Upper lobe of right lung (tissue), 1 donor: ENCODE measurements at regions not wholly inside any gene's neighbourhood (a gene's known extent, or its start where the extent isn't known, plus 50 kb on each side); places are given as distances from the start of the nearest gene placed in this dataset.

Experiments
- ATAC-seq: fragments of 200-7000 bp; cut with Tn5 transposase; one replicate; pipeline ENCODE4 v1.9.1; 2020; ENCODE audit warnings: mild to moderate bottlenecking, moderate library complexity
- DNase-seq: peaks from one replicate; pipeline ENCODE4 v3.0.0-alpha.2; 2020
- H3K27ac ChIP-seq: fragments of 200-600 bp; one replicate; pipeline ENCODE4 v1.8.0; 2022
- H3K27me3 ChIP-seq: fragments of 200-600 bp; one replicate; pipeline ENCODE4 v1.8.0; 2022; ENCODE audit warnings: mild to moderate bottlenecking
- H3K36me3 ChIP-seq: fragments of 200-600 bp; one replicate; pipeline ENCODE4 v1.8.0; 2022
- H3K4me1 ChIP-seq: fragments of 200-600 bp; one replicate; pipeline ENCODE4 v1.8.0; 2022
- H3K4me3 ChIP-seq: fragments of 200-600 bp; one replicate; pipeline ENCODE4 v1.8.0; 2022; ENCODE audit warnings: mild to moderate bottlenecking
- H3K9me3 ChIP-seq: fragments of 200-600 bp; one replicate; pipeline ENCODE4 v1.8.0; 2022
- intact Hi-C: fragments of 100-400 bp; cut with DNase I; formaldehyde crosslinking; loops from one replicate; pipeline ENCODE4 v1.11.0; 2022
- TF ChIP-seq, protein P1 (sequence below): fragments of 200-600 bp; IDR thresholded peaks from one replicate; pipeline ENCODE4 v1.8.0; 2022; ENCODE audit warnings: antibody characterized with exemption
- donor health status: DM: no; HTN: yes; CAD: no; lungs with severe emphysema.

DNA sequence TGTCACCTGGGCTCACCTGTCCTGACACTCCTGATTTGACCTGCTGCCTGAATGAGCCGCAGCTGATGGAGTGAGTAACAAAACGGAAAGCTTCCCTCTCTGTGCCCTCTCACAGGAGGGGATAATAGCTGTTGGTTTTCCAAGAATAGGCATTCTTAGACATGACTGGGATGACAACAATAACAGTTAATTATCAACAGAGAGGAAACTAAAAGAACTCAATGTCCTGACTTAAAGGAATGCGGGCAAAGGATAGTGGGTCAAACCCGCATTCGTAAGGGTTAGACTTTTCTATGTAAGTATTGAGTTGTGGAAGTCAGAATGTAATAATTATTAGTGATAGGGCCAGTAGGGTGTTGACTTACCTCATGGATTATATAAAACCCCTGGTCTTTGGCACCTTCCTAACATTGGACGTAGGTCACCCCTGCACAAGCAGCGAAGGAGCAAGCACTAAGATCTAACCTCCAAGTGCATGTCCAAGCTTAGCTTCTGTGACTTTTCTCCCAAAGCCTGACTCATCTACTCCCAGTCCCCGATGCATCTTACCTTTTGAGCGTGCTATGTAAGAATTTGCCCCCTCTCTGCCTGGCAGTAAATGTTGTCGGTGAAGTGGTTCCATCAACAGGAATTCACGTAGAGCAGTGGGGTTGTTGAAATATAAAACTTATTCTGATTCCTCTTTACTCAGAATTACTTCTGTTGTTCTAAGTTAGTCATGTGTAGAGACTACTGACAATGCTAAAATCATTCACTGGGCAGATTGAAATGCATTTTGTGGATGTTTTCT is 442.3 kb downstream of the FGF9 start:
- intact Hi-C loops, result no loop called here
- Histone ChIP-seq H3K36me3 (no peaks in the 10 kb centered on the region), H3K4me1 (peaks cover 7% of the 10 kb centered on the region), H3K27ac (no peak overlapping the region), H3K9me3 (no peaks in the 10 kb centered on the region), H3K27me3 (no peaks in the 10 kb centered on the region), H3K4me3 (no peak overlapping the region)
- no peak for ATAC-seq
- DNase-seq, result no peak
- TF ChIP-seq, protein P1, sequence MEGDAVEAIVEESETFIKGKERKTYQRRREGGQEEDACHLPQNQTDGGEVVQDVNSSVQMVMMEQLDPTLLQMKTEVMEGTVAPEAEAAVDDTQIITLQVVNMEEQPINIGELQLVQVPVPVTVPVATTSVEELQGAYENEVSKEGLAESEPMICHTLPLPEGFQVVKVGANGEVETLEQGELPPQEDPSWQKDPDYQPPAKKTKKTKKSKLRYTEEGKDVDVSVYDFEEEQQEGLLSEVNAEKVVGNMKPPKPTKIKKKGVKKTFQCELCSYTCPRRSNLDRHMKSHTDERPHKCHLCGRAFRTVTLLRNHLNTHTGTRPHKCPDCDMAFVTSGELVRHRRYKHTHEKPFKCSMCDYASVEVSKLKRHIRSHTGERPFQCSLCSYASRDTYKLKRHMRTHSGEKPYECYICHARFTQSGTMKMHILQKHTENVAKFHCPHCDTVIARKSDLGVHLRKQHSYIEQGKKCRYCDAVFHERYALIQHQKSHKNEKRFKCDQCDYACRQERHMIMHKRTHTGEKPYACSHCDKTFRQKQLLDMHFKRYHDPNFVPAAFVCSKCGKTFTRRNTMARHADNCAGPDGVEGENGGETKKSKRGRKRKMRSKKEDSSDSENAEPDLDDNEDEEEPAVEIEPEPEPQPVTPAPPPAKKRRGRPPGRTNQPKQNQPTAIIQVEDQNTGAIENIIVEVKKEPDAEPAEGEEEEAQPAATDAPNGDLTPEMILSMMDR, result no peak

DNA sequence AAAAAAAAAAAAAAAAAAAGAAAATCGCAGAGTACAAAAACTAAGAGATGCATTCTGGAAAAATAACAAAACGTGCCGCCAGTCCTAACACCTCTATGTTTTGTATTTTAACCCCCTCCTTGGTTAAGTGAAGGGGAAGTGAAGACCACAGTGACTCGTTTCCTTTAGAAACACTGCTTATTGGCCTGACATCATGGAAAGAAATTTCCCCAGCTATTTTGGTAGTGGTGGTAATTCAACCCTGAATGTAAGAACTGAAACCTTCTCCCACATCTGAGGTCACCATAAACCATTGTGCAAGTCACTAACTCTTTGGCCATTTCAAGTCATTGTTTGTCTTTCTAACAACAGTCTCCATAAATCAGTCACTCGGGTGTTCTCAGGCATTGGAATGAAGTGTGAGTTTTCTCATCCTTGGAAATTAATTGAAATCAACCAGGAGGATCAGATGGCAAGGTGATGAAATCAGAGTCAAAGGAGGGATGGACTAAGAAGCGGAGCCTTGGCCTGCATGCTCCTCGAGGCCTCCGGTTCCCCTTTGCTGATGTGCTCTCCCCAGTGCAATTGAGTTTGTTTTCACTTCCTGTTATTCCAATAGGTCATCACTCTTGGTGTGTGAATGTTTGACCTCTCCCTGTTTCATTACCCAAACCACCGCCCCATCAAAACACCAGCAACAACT is 443.9 kb downstream of the FGF9 start:
- no peak for DNase-seq
- H3K27ac ChIP-seq, result no peak overlapping the region

DNA sequence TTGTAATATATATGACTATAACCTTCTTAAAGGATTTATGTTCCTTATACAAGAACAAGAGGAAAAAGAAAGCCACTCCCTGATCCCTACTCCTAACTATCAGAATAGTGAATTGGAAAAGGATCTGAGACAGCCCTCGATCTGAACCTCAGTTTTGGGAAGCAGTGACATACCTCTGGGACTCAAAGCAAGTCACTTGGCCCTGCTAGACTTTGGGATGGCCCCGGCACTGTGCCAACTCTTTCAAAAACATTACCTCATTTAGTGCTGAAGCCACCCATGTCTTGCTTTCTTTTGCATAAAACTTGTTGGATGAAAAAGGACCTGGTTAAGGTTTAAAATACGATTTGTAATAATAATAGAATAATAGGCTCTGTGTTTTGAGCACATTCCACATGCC is 447.3 kb downstream of the FGF9 start:
- no peak for ATAC-seq
- H3K27me3 ChIP-seq, result no peaks in the 10 kb centered on the region
- H3K27ac ChIP-seq, result no peak overlapping the region
- H3K4me1 ChIP-seq, result no peaks in the 10 kb centered on the region
- intact Hi-C loops, result no loop called here
- no peaks in the 10 kb centered on the region for H3K9me3 ChIP-seq
- H3K4me3 ChIP-seq, result no peak overlapping the region
- DNase-seq, result no peak
- TF ChIP-seq, protein P1, result no peak
- H3K36me3 ChIP-seq, result no peaks in the 10 kb centered on the region

More for the DNA sequence above, 443.9 kb downstream of the FGF9 start:
- no peaks in the 10 kb centered on the region for H3K36me3 ChIP-seq
- no peaks in the 10 kb centered on the region for H3K27me3 ChIP-seq
- ATAC-seq, result peak; percentile 91
- intact Hi-C loops, result no loop called here
- TF ChIP-seq, protein P1, result no peak
- H3K9me3 ChIP-seq, result no peaks in the 10 kb centered on the region
- no peak overlapping the region for H3K4me3 ChIP-seq
- H3K4me1 ChIP-seq, result no peaks in the 10 kb centered on the region

DNA sequence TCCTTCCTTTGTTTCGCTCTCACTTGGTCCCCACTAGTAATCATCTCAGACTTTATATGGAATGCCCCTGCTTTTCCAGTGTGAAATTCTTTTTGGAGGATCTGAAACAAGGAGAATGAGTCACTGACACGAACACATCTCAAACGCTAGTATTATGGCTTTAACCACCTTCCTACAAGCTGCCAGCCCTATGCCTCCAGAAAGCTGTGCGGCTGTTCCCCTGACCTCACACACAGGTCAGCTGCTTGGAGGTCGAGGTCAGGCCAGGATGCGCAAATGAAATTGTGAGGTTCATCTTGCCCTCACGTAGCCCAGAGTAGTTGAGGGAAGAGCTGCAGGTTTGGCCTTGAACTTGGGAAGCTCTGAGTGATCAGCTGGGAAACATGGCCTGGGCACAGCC is 449.8 kb downstream of the FGF9 start:
- TF ChIP-seq, protein P1, result no peak
- Histone ChIP-seq H3K27ac (no peak overlapping the region), H3K27me3 (no peaks in the 10 kb centered on the region), H3K4me3 (no peak overlapping the region), H3K36me3 (no peaks in the 10 kb centered on the region), H3K9me3 (no peaks in the 10 kb centered on the region), H3K4me1 (no peaks in the 10 kb centered on the region)
- intact Hi-C loops, result no loop called here
- DNase-seq, result no peak
- ATAC-seq, result no peak

DNA sequence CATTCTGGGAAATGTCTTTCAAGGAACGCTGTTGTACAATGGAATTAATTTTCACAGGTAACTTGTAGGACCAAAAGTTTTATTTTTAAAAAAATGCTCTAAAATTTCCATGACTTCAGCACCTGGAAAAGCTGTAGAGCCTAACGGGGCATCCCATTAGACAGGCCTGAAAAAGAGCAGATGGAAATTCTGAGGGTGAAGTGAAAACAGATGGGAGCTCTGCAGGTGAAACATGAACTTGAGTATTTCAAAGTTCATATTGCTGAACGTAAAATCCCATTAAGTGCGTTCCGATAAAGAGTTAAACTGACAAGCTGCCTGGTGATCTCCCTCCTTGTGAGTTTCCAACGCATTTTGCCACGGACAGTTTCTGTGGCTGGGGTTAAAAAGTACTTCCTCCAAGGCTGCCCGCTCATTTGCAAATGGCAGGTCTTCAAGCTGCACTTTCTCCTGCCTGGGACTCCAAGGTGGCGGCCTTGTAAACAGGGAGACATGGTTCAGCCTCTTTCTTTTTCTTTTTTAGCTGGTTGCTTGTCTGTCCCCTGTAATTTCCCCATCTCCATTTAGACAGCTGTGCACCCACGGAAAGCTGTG is 450.4 kb downstream of the FGF9 start:
- Histone ChIP-seq H3K36me3 (no peaks in the 10 kb centered on the region), H3K9me3 (no peaks in the 10 kb centered on the region), H3K4me1 (no peaks in the 10 kb centered on the region), H3K27ac (no peak overlapping the region), H3K4me3 (no peak overlapping the region), H3K27me3 (no peaks in the 10 kb centered on the region)
- no peak for ATAC-seq
- no peak for DNase-seq
- intact Hi-C loops, result no loop called here
- TF ChIP-seq, protein P1, result no peak
